ENCODE measurements at regions not wholly inside any gene's neighbourhood (a gene's known extent, or its start where the extent isn't known, plus 50 kb on each side); places are given as distances from the start of the nearest gene placed in this dataset.
"Not testable (repeated sequence)": the region's sequence is repeated elsewhere in the genome, so short reads cannot be mapped to it uniquely, and the experiment has no call there.

DNA sequence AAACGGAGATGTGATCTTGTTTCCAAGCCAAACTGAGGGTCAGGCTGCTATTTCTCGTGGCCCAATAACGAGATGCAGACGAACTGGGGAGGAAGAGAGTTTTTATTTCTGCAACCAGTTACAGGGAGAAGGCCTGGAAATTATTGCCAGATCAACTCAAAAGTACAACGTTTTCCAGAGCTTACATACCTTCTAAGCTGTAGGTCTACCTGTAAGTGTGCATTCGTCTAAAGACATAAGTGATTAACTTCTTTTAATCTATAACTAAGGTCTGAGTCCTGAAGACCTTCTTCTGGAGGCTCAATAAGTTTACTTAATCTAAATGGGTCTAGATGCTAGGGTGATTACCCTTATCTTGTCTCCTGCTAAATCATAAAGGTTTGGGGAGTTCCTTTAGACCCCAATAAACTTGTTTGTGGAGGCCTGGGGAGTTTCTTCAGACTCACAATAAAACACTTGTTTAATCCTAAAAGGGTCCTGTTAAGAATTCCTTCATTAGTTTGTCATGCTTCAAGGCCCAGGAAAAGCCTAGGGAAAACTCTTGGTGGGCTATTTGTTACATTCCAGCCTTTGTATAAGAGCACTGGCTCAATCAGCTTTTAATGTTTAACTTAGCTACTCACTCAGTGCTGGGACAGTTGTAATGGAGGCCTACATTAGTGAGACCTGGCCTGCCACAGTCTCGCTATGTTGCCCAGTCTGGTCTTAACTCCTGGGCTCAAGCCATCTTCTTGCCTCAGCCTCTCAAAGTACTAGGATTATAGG, 58.5 kb downstream of the BMP15 start:
- TF ChIP-seq, protein P1, sequence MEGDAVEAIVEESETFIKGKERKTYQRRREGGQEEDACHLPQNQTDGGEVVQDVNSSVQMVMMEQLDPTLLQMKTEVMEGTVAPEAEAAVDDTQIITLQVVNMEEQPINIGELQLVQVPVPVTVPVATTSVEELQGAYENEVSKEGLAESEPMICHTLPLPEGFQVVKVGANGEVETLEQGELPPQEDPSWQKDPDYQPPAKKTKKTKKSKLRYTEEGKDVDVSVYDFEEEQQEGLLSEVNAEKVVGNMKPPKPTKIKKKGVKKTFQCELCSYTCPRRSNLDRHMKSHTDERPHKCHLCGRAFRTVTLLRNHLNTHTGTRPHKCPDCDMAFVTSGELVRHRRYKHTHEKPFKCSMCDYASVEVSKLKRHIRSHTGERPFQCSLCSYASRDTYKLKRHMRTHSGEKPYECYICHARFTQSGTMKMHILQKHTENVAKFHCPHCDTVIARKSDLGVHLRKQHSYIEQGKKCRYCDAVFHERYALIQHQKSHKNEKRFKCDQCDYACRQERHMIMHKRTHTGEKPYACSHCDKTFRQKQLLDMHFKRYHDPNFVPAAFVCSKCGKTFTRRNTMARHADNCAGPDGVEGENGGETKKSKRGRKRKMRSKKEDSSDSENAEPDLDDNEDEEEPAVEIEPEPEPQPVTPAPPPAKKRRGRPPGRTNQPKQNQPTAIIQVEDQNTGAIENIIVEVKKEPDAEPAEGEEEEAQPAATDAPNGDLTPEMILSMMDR (IDR thresholded peaks at IDR 0.05; ENCODE audit: borderline replicate concordance, extremely low read depth, low read length, poor library complexity, severe bottlenecking), result not testable (repeated sequence)
- TF ChIP-seq EZH2 (IDR thresholded peaks at IDR 0.05; ENCODE audit: borderline replicate concordance, low read depth, low read length, severe bottlenecking), result not testable (repeated sequence)

All from DND-41 (cell line).